GM23338 (cell line): ENCODE measurements at regions not wholly inside any gene's neighbourhood (a gene's known extent, or its start where the extent isn't known, plus 50 kb on each side); places are given as distances from the start of the nearest gene placed in this dataset.

ENCODE experiments used
- CTCF ChIP-seq, 2 experiments: fragments of 200-600 bp in 1 of 2; sonication (generic) in 1 of 2; conservative IDR thresholded peaks; 2 replicates each; pipeline versions ENCODE4 v1.5.1 to v1.6.1; 2016 to 2017; ENCODE audit warnings: antibody characterized with exemption in 2 of 2, low read depth in 2 of 2, mild to moderate bottlenecking in 2 of 2, moderate library complexity in 1 of 2
- EZH2 ChIP-seq: fragments of 200-600 bp; sonication (generic); IDR thresholded peaks from one replicate; pipeline ENCODE4 v1.8.0; 2017; ENCODE audit warnings: antibody characterized with exemption, mild to moderate bottlenecking, low read depth; ENCODE audit not compliant: unreplicated experiment
- REST ChIP-seq: IDR thresholded peaks from one replicate; pipeline ENCODE4 v1.6.1; 2018; ENCODE audit warnings: antibody characterized with exemption; ENCODE audit not compliant: unreplicated experiment

GRCh38 chr20:16189371-16189770, 383.9 kb downstream of the KIF16B start:
- no peak for TF ChIP-seq CTCF (conservative IDR thresholded peaks at IDR 0.05; ENCODE audit: low read depth in 2 of 2)
- no peak for TF ChIP-seq REST
- no peak for TF ChIP-seq EZH2
